GM11168 (cell line): ENCODE measurements at regions not wholly inside any gene's neighbourhood (a gene's known extent, or its start where the extent isn't known, plus 50 kb on each side); places are given as distances from the start of the nearest gene placed in this dataset.

Experiments used
- in situ Hi-C: fragments of 300-500 bp; cut with MboI; formaldehyde crosslinking; loops from one replicate; pipeline ENCODE4 v1.12.0; 2022; ENCODE audit warnings: low sequenced_read_pairs; ENCODE audit not compliant: unreplicated experiment

- in situ Hi-C loops: no loop called here
Measured at GRCh38 chr13:78736142-78736541, 77.2 kb upstream of the OBI1 start.

GRCh38 chr13:78732445-78733017 is 73.6 kb upstream of the OBI1 start:
- in situ Hi-C loops: no loop called here

- in situ Hi-C loops: no loop called here
Measured at GRCh38 chr13:78722700-78723099, 63.7 kb upstream of the OBI1 start.

DNA sequence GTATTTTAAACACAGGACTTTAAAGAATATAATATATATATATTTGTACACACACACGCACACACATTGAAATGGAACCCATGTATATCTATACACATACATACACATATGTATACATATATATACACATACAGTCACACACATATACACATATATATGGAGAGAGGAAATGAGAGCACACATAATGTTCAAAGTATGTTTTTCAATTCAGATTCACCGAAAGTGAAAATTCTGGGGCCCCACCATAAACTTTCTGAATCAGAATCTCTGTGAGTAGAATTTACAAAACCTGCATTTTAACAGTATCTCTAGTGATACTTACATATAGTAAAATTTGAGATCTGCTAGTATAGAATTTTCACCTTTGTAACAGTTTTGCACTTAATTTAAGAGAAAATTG is 60.4 kb upstream of the OBI1 start:
- in situ Hi-C loops: no loop called here

DNA sequence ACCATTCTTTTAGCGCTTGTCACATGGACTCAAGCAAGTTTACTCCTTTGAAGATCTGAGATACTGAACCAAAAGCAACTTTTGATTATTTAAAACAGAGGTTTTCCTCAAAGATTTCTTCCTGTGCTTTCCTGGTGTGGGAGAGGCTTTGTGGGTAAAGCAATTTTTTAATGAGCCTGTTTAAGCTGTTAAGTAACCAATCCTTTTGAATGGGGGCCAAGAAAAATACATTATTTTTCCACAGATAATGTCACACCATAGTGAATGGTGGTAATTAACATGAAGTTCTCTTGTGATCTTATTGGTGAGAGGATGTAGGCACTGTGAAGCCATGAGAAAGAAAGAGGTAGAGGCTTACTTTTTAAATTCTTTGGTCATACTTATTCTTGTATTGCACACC is 55.8 kb upstream of the OBI1 start:
- in situ Hi-C loops: no loop called here

DNA sequence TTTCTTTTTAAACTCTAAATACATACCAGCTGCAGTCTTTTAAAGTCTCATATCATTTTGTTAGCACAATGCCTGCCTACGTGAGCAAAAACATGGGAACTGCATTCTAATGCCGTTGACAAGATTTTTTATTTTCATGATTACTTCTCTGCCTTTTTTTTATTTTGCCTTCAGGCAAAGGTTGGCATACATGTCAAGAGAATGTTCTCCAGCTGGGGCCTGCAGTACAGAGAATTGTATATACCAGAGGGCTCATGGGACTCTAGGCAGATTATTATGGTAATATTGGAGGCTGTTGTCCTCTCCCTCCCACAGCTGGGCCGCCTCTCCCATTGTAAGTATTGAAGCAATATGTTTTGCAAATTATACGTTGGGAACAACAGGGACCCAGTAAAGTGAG is 53.9 kb upstream of the OBI1 start:
- in situ Hi-C loops: no loop called here

- in situ Hi-C loops: no loop called here
Measured at GRCh38 chr13:78709028-78709427, 50.1 kb upstream of the OBI1 start.
